GM23338 (cell line): ENCODE measurements at regions not wholly inside any gene's neighbourhood (a gene's known extent, or its start where the extent isn't known, plus 50 kb on each side); places are given as distances from the start of the nearest gene placed in this dataset.

ENCODE experiments used
- ATAC-seq: fragments of 200-7000 bp; cut with Tn5 transposase; 3 replicates; pipeline ENCODE4 v1.9.1; 2020
- DNase-seq: peaks from one replicate; pipeline ENCODE4 v3.0.0-alpha.2; 2015; ENCODE audit warnings: low spot score
- H2AFZ ChIP-seq: fragments of 200-600 bp; sonication (generic); 2 replicates; pipeline ENCODE4 v1.8.0; 2016; ENCODE audit warnings: antibody characterized with exemption, mild to moderate bottlenecking, moderate library complexity
- H3F3A ChIP-seq: fragments of 200-600 bp; sonication (generic); replicated peaks from 2 replicates; pipeline ENCODE4 v1.8.0; 2017; ENCODE audit warnings: antibody characterized with exemption, mixed run types, low read depth
- H3K27ac ChIP-seq: fragments of 200-600 bp; sonication (generic); 2 replicates; pipeline ENCODE4 v1.6.1; 2016; ENCODE audit warnings: low read depth
- H3K27me3 ChIP-seq: fragments of 200-600 bp; sonication (generic); 2 replicates; pipeline ENCODE4 v1.8.0; 2016; ENCODE audit warnings: mild to moderate bottlenecking, mixed run types, moderate library complexity; ENCODE audit not compliant: insufficient read depth
- H3K36me3 ChIP-seq: fragments of 200-600 bp; sonication (generic); 2 replicates; pipeline ENCODE4 v1.8.0; 2016; ENCODE audit warnings: mild to moderate bottlenecking; ENCODE audit not compliant: insufficient read depth
- H3K4me1 ChIP-seq: fragments of 200-600 bp; sonication (generic); 2 replicates; pipeline ENCODE4 v1.8.0; 2016; ENCODE audit warnings: mild to moderate bottlenecking, moderate library complexity; ENCODE audit not compliant: insufficient read depth
- H3K4me2 ChIP-seq: fragments of 200-600 bp; sonication (generic); 2 replicates; pipeline ENCODE4 v1.7.1; 2017; ENCODE audit warnings: mixed run types
- H3K4me3 ChIP-seq: fragments of 200-600 bp; sonication (generic); 2 replicates; pipeline ENCODE4 v1.6.1; 2016; ENCODE audit warnings: mixed run types
- H3K79me2 ChIP-seq: fragments of 200-600 bp; sonication (generic); replicated peaks from 2 replicates; pipeline ENCODE4 v1.8.0; 2017; ENCODE audit warnings: mild to moderate bottlenecking; ENCODE audit not compliant: insufficient read depth
- H3K9me2 ChIP-seq: fragments of 200-600 bp; sonication (generic); 2 replicates; pipeline ENCODE4 v1.8.0; 2017; ENCODE audit not compliant: insufficient read depth
- H4K20me1 ChIP-seq: fragments of 200-600 bp; sonication (generic); replicated peaks from 2 replicates; pipeline ENCODE4 v1.8.0; 2017; ENCODE audit warnings: mild to moderate bottlenecking; ENCODE audit not compliant: insufficient read depth
- H3K27ac Mint-ChIP-seq: 2 replicates; pipeline ENCODE4 v1.8.0; 2020; ENCODE audit warnings: inconsistent platforms, mild to moderate bottlenecking, moderate library complexity, mixed read lengths
- H3K27me3 Mint-ChIP-seq: 3 replicates; pipeline ENCODE4 v1.8.0; 2022; ENCODE audit warnings: low read depth, mild to moderate bottlenecking, moderate library complexity, mixed read lengths, inconsistent platforms; ENCODE audit not compliant: insufficient read depth, poor library complexity
- H3K36me3 Mint-ChIP-seq: 3 replicates; pipeline ENCODE4 v1.8.0; 2021; ENCODE audit warnings: low read depth, mild to moderate bottlenecking, inconsistent platforms, moderate library complexity, mixed read lengths
- H3K4me1 Mint-ChIP-seq: 3 replicates; pipeline ENCODE4 v1.8.0; 2020; ENCODE audit warnings: mild to moderate bottlenecking, inconsistent platforms, mixed read lengths
- H3K4me3 Mint-ChIP-seq: 3 replicates; pipeline ENCODE4 v1.8.0; 2021; ENCODE audit warnings: moderate library complexity, mild to moderate bottlenecking, inconsistent platforms, mixed read lengths
- H3K9me3 Mint-ChIP-seq: 3 replicates; pipeline ENCODE4 v1.8.0; 2020; ENCODE audit warnings: moderate library complexity, mild to moderate bottlenecking, inconsistent platforms, mixed read lengths
- CREB1 ChIP-seq: fragments of 250-450 bp; sonication (Bioruptor Pico); IDR thresholded peaks from 2 replicates; pipeline ENCODE4 v1.5.0; 2020; ENCODE audit warnings: low read depth, mild to moderate bottlenecking, moderate library complexity
- CTCF ChIP-seq, 2 experiments: fragments of 200-600 bp in 1 of 2; sonication (generic) in 1 of 2; conservative IDR thresholded peaks; 2 replicates each; pipeline versions ENCODE4 v1.5.1 to v1.6.1; 2016 to 2017; ENCODE audit warnings: antibody characterized with exemption in 2 of 2, low read depth in 2 of 2, mild to moderate bottlenecking in 2 of 2, moderate library complexity in 1 of 2
- ETS1 ChIP-seq: IDR thresholded peaks from 2 replicates; pipeline ENCODE4 v1.6.1; 2016; ENCODE audit warnings: antibody characterized with exemption
- EZH2 ChIP-seq: fragments of 200-600 bp; sonication (generic); IDR thresholded peaks from one replicate; pipeline ENCODE4 v1.8.0; 2017; ENCODE audit warnings: antibody characterized with exemption, mild to moderate bottlenecking, low read depth; ENCODE audit not compliant: unreplicated experiment
- EZH2phosphoT487 ChIP-seq: fragments of 200-600 bp; sonication (generic); IDR thresholded peaks from one replicate; pipeline ENCODE4 v1.8.1; 2018; ENCODE audit warnings: antibody characterized with exemption; ENCODE audit not compliant: unreplicated experiment
- JUNB ChIP-seq: IDR thresholded peaks from one replicate; pipeline ENCODE4 v1.6.1; 2016; ENCODE audit warnings: antibody characterized with exemption; ENCODE audit not compliant: unreplicated experiment
- NANOG ChIP-seq: IDR thresholded peaks from 2 replicates; pipeline ENCODE4 v1.6.1; 2016; ENCODE audit warnings: antibody characterized with exemption, borderline replicate concordance
- POLR2AphosphoS5 ChIP-seq: IDR thresholded peaks from 2 replicates; pipeline ENCODE4 v1.6.1; 2016; ENCODE audit warnings: antibody characterized with exemption, low read depth
- REST ChIP-seq: IDR thresholded peaks from one replicate; pipeline ENCODE4 v1.6.1; 2018; ENCODE audit warnings: antibody characterized with exemption; ENCODE audit not compliant: unreplicated experiment
- STAT1 ChIP-seq: IDR thresholded peaks from one replicate; pipeline ENCODE4 v1.6.1; 2016; ENCODE audit warnings: antibody characterized with exemption; ENCODE audit not compliant: unreplicated experiment
- ZNF114 ChIP-seq: fragments of 250-450 bp; sonication (Bioruptor Pico); IDR thresholded peaks from 2 replicates; pipeline ENCODE4 v1.5.0; 2020; ENCODE audit warnings: mild to moderate bottlenecking, moderate library complexity
- ZNF331 ChIP-seq: fragments of 250-450 bp; sonication (Bioruptor Pico); IDR thresholded peaks from 2 replicates; pipeline ENCODE4 v1.5.0; 2020; ENCODE audit warnings: low read depth, mild to moderate bottlenecking, moderate library complexity
- ZNF462 ChIP-seq: fragments of 250-450 bp; sonication (Bioruptor Pico); IDR thresholded peaks from 2 replicates; pipeline ENCODE4 v1.5.0; 2020; ENCODE audit warnings: mild to moderate bottlenecking, moderate library complexity

- no peaks in the 10 kb centered on the region for H3K36me3 ChIP-seq
- TF ChIP-seq CTCF (conservative IDR thresholded peaks at IDR 0.05; ENCODE audit: low read depth in 2 of 2) (no peak), NANOG (no peak), ZNF114 (CRISPR knock-in tag) (no peak), ZNF331 (CRISPR knock-in tag) (no peak), EZH2 (no peak), STAT1 (no peak), ZNF462 (CRISPR knock-in tag) (no peak), ETS1 (no peak), CREB1 (no peak), EZH2phosphoT487 (no peak), REST (no peak), JUNB (no peak), POLR2AphosphoS5 (no peak)
Measured at GRCh38 chr4:54813674-54814073, 155.9 kb downstream of the KIT start.

More at GRCh38 chr4:54813674-54814073, 155.9 kb downstream of the KIT start:
- Histone ChIP-seq H4K20me1 (no peaks in the 10 kb centered on the region), H3K27me3 (no peaks in the 10 kb centered on the region), H3K27ac (no peak overlapping the region), H3K4me1 (no peaks in the 10 kb centered on the region), H3K4me3 (no peak overlapping the region), H3K4me2 (no peak overlapping the region), H3K79me2 (no peaks in the 10 kb centered on the region), H3K9me2 (no peaks in the 10 kb centered on the region; the same call in 1 of the 2 replicates), H2AFZ (no peak overlapping the region), H3F3A (no peaks in the 10 kb centered on the region)
- Mint-ChIP-seq H3K27me3 (peaks cover 3% of the 10 kb centered on the region), H3K27ac (no peak overlapping the region), H3K9me3 (peaks cover 10% of the 10 kb centered on the region), H3K36me3 (peaks cover 3% of the 10 kb centered on the region; the same call in 1 of the 3 replicates), H3K4me3 (no peak overlapping the region), H3K4me1 (peaks cover 19% of the 10 kb centered on the region; the same call in 2 of the 3 replicates)
- no peak for DNase-seq
- no peak for ATAC-seq
